Astrocyte of the cerebellum (primary cell): ENCODE measurements at regions not wholly inside any gene's neighbourhood (a gene's known extent, or its start where the extent isn't known, plus 50 kb on each side); places are given as distances from the start of the nearest gene placed in this dataset.

Experiments
- DNase-seq: peaks from one replicate; pipeline ENCODE4 v3.0.0-alpha.2; 2011; ENCODE audit warnings: low read depth
- H3K4me3 ChIP-seq: 2 replicates; pipeline ENCODE4 v1.5.1; 2011; ENCODE audit warnings: mild to moderate bottlenecking, low read depth, low read length, moderate library complexity
- in situ Hi-C: cut with HindIII; loops from 2 replicates; pipeline ENCODE4 v1.10.0; 2017; ENCODE audit warnings: low sequenced_read_pairs
- TF ChIP-seq, protein P1 (sequence below): IDR thresholded peaks from 2 replicates; pipeline ENCODE4 v1.5.1; 2012; ENCODE audit warnings: low read length, low read depth, moderate library complexity, mild to moderate bottlenecking; ENCODE audit errors: missing control alignments

DNA sequence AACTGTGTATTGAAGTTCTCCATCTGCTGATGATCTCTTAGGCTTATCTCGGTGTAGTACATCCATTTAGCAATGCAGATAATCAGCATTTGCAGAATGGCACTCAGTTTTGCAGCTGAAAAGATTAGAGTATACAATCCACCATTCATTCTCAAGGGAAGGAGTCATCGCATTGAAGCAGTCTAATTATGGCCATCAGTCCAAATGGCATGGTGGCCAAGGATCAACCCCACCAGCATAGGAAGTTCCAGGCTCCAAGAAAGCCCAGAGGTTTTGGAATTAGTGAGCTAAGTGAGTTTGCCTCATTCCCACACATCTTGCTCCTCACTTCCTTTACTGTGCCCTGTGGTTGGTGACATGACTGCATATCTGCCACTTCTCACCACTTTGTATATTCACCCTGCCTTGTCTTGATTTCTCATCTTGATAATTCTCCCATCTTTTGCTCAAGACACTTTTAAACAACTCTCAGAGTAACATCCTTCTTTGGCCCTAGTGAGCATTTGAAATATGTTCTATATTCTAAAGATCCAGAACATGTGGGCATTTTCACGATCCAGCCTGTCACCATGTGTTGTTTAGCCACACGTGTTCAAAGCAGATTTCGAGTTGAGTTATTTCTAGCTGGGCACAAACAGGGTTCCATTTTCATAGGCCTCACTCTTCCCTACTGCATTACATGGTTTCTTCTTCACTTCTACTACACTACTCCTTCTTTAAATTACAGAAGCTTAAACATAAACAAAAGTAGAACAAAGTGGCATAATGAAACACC is 1119.8 kb downstream of the TSN start:
- TF ChIP-seq, protein P1, sequence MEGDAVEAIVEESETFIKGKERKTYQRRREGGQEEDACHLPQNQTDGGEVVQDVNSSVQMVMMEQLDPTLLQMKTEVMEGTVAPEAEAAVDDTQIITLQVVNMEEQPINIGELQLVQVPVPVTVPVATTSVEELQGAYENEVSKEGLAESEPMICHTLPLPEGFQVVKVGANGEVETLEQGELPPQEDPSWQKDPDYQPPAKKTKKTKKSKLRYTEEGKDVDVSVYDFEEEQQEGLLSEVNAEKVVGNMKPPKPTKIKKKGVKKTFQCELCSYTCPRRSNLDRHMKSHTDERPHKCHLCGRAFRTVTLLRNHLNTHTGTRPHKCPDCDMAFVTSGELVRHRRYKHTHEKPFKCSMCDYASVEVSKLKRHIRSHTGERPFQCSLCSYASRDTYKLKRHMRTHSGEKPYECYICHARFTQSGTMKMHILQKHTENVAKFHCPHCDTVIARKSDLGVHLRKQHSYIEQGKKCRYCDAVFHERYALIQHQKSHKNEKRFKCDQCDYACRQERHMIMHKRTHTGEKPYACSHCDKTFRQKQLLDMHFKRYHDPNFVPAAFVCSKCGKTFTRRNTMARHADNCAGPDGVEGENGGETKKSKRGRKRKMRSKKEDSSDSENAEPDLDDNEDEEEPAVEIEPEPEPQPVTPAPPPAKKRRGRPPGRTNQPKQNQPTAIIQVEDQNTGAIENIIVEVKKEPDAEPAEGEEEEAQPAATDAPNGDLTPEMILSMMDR: no peak
- in situ Hi-C loops: no loop called here
- no peak for DNase-seq
- H3K4me3 ChIP-seq: no peak overlapping the region

GRCh38 chr2:122883849-122884248 is 1128.4 kb downstream of the TSN start:
- no peak overlapping the region for H3K4me3 ChIP-seq
- TF ChIP-seq, protein P1: no peak
- DNase-seq: no peak
- in situ Hi-C loops: no loop called here

DNA sequence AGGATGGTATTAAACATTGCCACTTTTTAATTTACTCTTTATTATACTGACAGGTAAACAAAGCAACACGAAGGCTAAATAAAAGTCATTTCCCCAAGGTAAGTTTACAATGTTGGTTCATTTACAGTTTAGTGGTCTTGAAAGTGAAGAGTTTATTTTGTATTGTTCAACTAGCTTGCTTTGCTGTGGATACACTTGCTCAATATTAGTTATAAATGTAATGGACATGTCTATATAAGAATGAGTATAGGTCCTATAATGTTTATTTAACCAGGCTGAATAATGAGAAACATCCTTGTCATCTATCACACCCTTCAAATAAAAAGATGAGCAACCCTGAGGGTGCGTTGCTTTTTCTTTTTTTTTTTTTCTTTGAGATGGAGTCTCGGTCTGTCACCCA is 1129.4 kb downstream of the TSN start:
- in situ Hi-C loops: no loop called here
- no peak for DNase-seq
- TF ChIP-seq, protein P1: no peak
- no peak overlapping the region for H3K4me3 ChIP-seq

DNA sequence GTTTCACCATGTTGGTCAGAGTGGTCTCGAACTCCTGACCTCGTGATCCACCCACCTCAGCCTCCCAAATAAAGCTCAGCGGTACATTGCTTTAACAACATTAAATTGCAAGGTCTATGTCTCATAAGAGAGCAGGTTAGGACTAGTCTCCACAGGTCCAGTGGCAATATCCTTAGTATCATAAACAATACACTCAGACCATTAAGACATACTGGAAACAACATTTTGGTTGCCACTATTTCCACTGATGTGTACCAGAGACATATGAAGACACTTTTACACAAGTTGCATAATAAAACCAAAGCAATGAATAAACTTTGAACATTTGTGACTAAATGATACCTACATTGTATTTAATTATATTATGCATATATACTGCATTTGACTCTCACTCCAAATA is 1130.0 kb downstream of the TSN start:
- TF ChIP-seq, protein P1: no peak
- in situ Hi-C loops: no loop called here
- H3K4me3 ChIP-seq: no peak overlapping the region
- DNase-seq: no peak

DNA sequence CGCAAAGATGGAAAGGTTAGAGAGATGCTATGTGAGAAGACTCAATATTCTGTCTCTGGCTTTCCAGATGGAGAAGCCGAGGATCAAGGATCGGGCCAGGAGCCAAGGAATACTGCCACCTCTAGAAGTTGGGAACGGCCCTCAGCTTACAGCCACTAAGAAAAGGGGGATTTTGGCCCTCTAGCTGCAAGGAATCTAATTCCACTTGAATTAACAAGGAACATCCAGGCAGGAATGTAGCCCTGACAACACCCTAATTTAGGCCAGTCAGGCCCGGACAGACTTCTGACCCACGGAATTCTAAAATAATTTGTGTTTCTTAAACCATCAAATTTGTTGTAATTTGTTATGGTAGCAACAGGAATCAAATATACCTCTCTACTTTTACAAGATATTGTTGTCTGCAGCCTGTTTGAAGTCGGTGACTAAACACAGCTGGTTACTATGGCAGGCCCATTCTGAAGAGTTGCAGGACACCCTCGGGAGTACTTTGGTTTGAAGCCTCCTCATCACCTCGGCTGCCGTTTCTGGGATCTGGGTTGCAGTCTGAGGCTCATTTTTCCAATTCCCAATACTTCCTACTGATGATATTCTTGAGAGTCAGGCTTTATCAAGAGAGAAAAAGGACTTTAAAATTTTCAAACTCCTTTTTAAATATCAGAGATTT is 1131.2 kb downstream of the TSN start:
- TF ChIP-seq, protein P1: no peak
- in situ Hi-C loops: no loop called here
- DNase-seq: no peak
- no peak overlapping the region for H3K4me3 ChIP-seq

- TF ChIP-seq, protein P1: no peak
- H3K4me3 ChIP-seq: no peak overlapping the region
- in situ Hi-C loops: no loop called here
- DNase-seq: no peak
Measured at GRCh38 chr2:122899614-122900013, 1125.5 kb upstream of the CNTNAP5 start.
